Endothelial cell of umbilical vein (primary cell): ENCODE measurements at regions not wholly inside any gene's neighbourhood (a gene's known extent, or its start where the extent isn't known, plus 50 kb on each side); places are given as distances from the start of the nearest gene placed in this dataset.

Source experiments
- BruUV-seq: library from RNA; stranded (reverse); fragments of 400-500 nt; replicated peaks from 2 replicates; lab custom pipeline; 2021; lab: Mats Ljungman, UMichigan
- CTCF ChIA-PET: fragments of 300-600, 350-600 bp; sonication (Branson Sonifier 250); formaldehyde crosslinking; loops from one replicate; lab custom pipeline; 2021; ENCODE audit warnings: antibody characterized with exemption, inconsistent platforms; lab: Charles Lee
- POLR2A ChIA-PET: fragments of 300-600, 350-600 bp; sonication (Branson Sonifier 250); formaldehyde crosslinking; loops from one replicate; lab custom pipeline; 2021; ENCODE audit warnings: antibody characterized with exemption, inconsistent platforms; lab: Charles Lee
- DNase-seq: peaks from one replicate; pipeline ENCODE4 v3.0.0-alpha.2; 2011; ENCODE audit warnings: low read depth, low spot score
- FAIRE-seq: peaks from 2 replicates; lab custom pipeline; 2011; peaks lifted over from hg19 to GRCh38; lab: Jason Lieb, UNC
- H2AFZ ChIP-seq: 2 replicates; pipeline ENCODE4 v1.6.0; 2012; ENCODE audit warnings: low read depth, low read length, control low read depth, inconsistent platforms
- H3K27ac ChIP-seq: 2 replicates; pipeline ENCODE4 v1.5.1; 2011; ENCODE audit warnings: low read depth, mild to moderate bottlenecking, control low read depth, low read length, moderate library complexity; ENCODE audit not compliant: insufficient read depth
- H3K27me3 ChIP-seq, 2 experiments: 2 replicates each; pipeline versions ENCODE4 v1.6.0 to v1.6.1; 2011; ENCODE audit warnings: low read length in 2 of 2, mixed read lengths in 1 of 2; ENCODE audit not compliant: control insufficient read depth in 2 of 2, insufficient read depth in 2 of 2
- H3K36me3 ChIP-seq, 2 experiments: 2 replicates in 1 of 2; 3 replicates in 1 of 2; pipeline ENCODE4 v1.5.1; 2011; ENCODE audit warnings: low read length in 2 of 2, mild to moderate bottlenecking in 1 of 2, moderate library complexity in 1 of 2; ENCODE audit not compliant: control insufficient read depth in 2 of 2, insufficient read depth in 2 of 2; ENCODE audit errors: extremely low read depth in 1 of 2
- H3K4me1 ChIP-seq: 3 replicates; pipeline ENCODE4 v1.5.1; 2011; ENCODE audit warnings: mild to moderate bottlenecking, low read length; ENCODE audit not compliant: control insufficient read depth, insufficient read depth; ENCODE audit errors: extremely low read depth
- H3K4me2 ChIP-seq: 2 replicates; pipeline ENCODE4 v1.6.1; 2011; ENCODE audit warnings: low read length, control low read depth, mixed read lengths; ENCODE audit not compliant: insufficient read depth
- H3K4me3 ChIP-seq, 3 experiments: fragments of 200-600 bp in 1 of 3; sonication (generic), shearing (Covaris generic) in 1 of 3; replicated peaks in 1 of 3; 2 replicates each; pipeline ENCODE4 v1.5.1; 2011 to 2016; ENCODE audit warnings: control low read depth in 3 of 3, low read length in 3 of 3, mild to moderate bottlenecking in 2 of 3, inconsistent platforms in 1 of 3, low read depth in 1 of 3, moderate library complexity in 1 of 3; ENCODE audit not compliant: insufficient read depth in 1 of 3
- H3K79me2 ChIP-seq: 2 replicates; pipeline ENCODE4 v1.6.0; 2012; ENCODE audit warnings: low read length, inconsistent platforms; ENCODE audit not compliant: control insufficient read depth, insufficient read depth
- H3K9ac ChIP-seq: replicated peaks from 2 replicates; pipeline ENCODE3; 2011; ENCODE audit warnings: low read length, control low read depth; ENCODE audit not compliant: insufficient read depth; ENCODE audit errors: extremely low read depth
- H3K9me1 ChIP-seq: replicated peaks from 3 replicates; pipeline ENCODE4 v1.6.0; 2011; ENCODE audit warnings: mild to moderate bottlenecking, low read length; ENCODE audit not compliant: control insufficient read depth, insufficient read depth; ENCODE audit errors: extremely low read depth
- H3K9me3 ChIP-seq: replicated peaks from 2 replicates; pipeline ENCODE4 v1.5.1; 2012; ENCODE audit warnings: low read length, inconsistent platforms; ENCODE audit not compliant: control insufficient read depth, insufficient read depth
- H4K20me1 ChIP-seq: replicated peaks from 2 replicates; pipeline ENCODE3; 2011; ENCODE audit warnings: mild to moderate bottlenecking, low read length; ENCODE audit not compliant: control insufficient read depth, insufficient read depth; ENCODE audit errors: extremely low read depth
- CTCF ChIP-seq, 2 donors: IDR thresholded peaks; 1 replicate in 1 of 2; 2 replicates in 1 of 2; pipeline ENCODE4 v1.5.1; 2011; ENCODE audit warnings: low read length in 2 of 2, mild to moderate bottlenecking in 2 of 2, moderate library complexity in 2 of 2, control low read depth in 1 of 2, inconsistent platforms in 1 of 2, low read depth in 1 of 2; ENCODE audit not compliant: insufficient read depth in 1 of 2; ENCODE audit errors: extremely low read depth in 1 of 2
- EZH2 ChIP-seq: IDR thresholded peaks from 2 replicates; pipeline ENCODE4 v1.6.1; 2012; ENCODE audit warnings: borderline replicate concordance, low read depth, mild to moderate bottlenecking, moderate library complexity, low read length, inconsistent platforms; ENCODE audit not compliant: severe bottlenecking
- FOS ChIP-seq: IDR thresholded peaks from 2 replicates; pipeline ENCODE4 v1.6.1; 2011; ENCODE audit warnings: mild to moderate bottlenecking, low read length, moderate library complexity, borderline replicate concordance; ENCODE audit not compliant: insufficient read depth
- JUN ChIP-seq: IDR thresholded peaks from 2 replicates; pipeline ENCODE4 v1.6.1; 2011; ENCODE audit warnings: borderline replicate concordance, low read depth; ENCODE audit not compliant: insufficient read length, insufficient read depth
- MYC ChIP-seq: IDR thresholded peaks from one replicate; pipeline ENCODE4 v1.6.1; 2011; ENCODE audit warnings: mild to moderate bottlenecking, low read depth, low read length
- POLR2A ChIP-seq: IDR thresholded peaks from 2 replicates; pipeline ENCODE4 v1.6.1; 2012; ENCODE audit warnings: low read depth, mild to moderate bottlenecking, control low read depth, low read length
- POLR2AphosphoS5 ChIP-seq: IDR thresholded peaks from 2 replicates; pipeline ENCODE4 v1.6.1; 2012; ENCODE audit warnings: low read depth, mild to moderate bottlenecking, control low read depth, low read length, moderate library complexity; ENCODE audit not compliant: insufficient read depth
- dilution Hi-C: fragments of 300-500 bp; cut with MboI; formaldehyde crosslinking; loops from one replicate; pipeline ENCODE4 v1.15.0; 2019; ENCODE audit warnings: low sequenced_read_pairs; ENCODE audit not compliant: extremely low pct_ligation_motif_present
- intact Hi-C: fragments of 100-400 bp; cut with micrococcal nuclease; formaldehyde crosslinking; loops from one replicate; pipeline ENCODE4 v1.10.0; 2022

- Histone ChIP-seq H2AFZ (no peak overlapping the region), H3K9me3 (no peaks in the 10 kb centered on the region), H3K4me1 (no peaks in the 10 kb centered on the region), H3K79me2 (no peaks in the 10 kb centered on the region), H3K9ac (no peak overlapping the region), H4K20me1 (no peaks in the 10 kb centered on the region), H3K27me3 (no peaks in the 10 kb centered on the region), H3K4me3 (no peak overlapping the region), H3K27ac (no peak overlapping the region), H3K9me1 (no peaks in the 10 kb centered on the region), H3K36me3 (no peaks in the 10 kb centered on the region), H3K4me2 (no peak overlapping the region)
- TF ChIP-seq MYC (no peak), CTCF (IDR thresholded peaks at IDR 0.05; ENCODE audit: extremely low read depth in 1 of 2, insufficient read depth in 1 of 2, low read depth in 1 of 2, low read length in 2 of 2) (no peak), POLR2A (no peak), FOS (no peak), EZH2 (no peak)
- ChIA-PET POLR2A (no interaction called here), CTCF (no interaction called here)
- FAIRE-seq (no peak), DNase-seq (no peak)
- BruUV-seq: no TSS peak
- intact Hi-C loops: no loop called here
- dilution Hi-C loops: no loop called here
These were observed 251.4 kb upstream of the RPL38 start for GRCh38 chr17:73952082-73952479.

- Histone ChIP-seq H3K4me2 (no peak overlapping the region), H3K36me3 (no peaks in the 10 kb centered on the region), H2AFZ (no peak overlapping the region), H3K4me3 (no peak overlapping the region), H3K79me2 (no peaks in the 10 kb centered on the region), H4K20me1 (no peaks in the 10 kb centered on the region), H3K9ac (no peak overlapping the region), H3K27me3 (no peaks in the 10 kb centered on the region), H3K4me1 (no peaks in the 10 kb centered on the region), H3K27ac (no peak overlapping the region), H3K9me3 (no peaks in the 10 kb centered on the region), H3K9me1 (no peaks in the 10 kb centered on the region)
- no TSS peak for BruUV-seq
- TF ChIP-seq FOS: no peak
- TF ChIP-seq POLR2A: no peak
- TF ChIP-seq JUN: no peak
- TF ChIP-seq POLR2AphosphoS5: no peak
- no peak for TF ChIP-seq CTCF (IDR thresholded peaks at IDR 0.05; ENCODE audit: extremely low read depth in 1 of 2, insufficient read depth in 1 of 2, low read depth in 1 of 2, low read length in 2 of 2)
- TF ChIP-seq MYC: no peak
- POLR2A ChIA-PET: no interaction called here
- intact Hi-C loops: no loop called here
- DNase-seq (no peak), FAIRE-seq (no peak)
- dilution Hi-C loops: no loop called here
- CTCF ChIA-PET: no interaction called here
These were observed 250.8 kb upstream of the RPL38 start for GRCh38 chr17:73952480-73953205.
